ENCODE measurements at regions not wholly inside any gene's neighbourhood (a gene's known extent, or its start where the extent isn't known, plus 50 kb on each side); places are given as distances from the start of the nearest gene placed in this dataset.

DNA sequence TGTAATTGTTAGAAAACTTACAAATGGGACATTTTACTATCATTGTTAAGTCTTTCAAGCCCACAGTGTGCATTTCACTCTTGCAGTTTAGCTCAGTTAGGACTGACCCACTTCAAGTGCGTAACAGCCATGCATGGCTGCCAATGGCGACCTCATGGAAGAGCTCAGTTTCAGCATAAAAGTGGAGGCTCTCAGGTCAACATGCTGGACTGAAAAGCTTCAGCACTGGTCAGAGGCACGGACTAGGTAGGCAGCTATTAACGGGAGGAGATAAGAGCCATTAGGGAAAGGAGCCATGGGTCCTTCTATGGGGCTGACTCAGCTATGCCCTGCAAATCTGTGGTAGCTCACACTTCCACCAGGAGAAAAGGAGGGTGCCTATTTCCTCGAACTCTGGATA lies 101.8 kb downstream of the TTLL2 start:
- no peak for TF ChIP-seq POLR2AphosphoS5 (IDR thresholded peaks at IDR 0.05; ENCODE audit: low read depth, low read length)
- no peak for TF ChIP-seq POLR2A (IDR thresholded peaks at IDR 0.05; ENCODE audit: low read depth, low read length)
- no peak for TF ChIP-seq TAF1 (IDR thresholded peaks at IDR 0.05; ENCODE audit: low read depth, low read length)
